ENCODE measurements at regions not wholly inside any gene's neighbourhood (a gene's known extent, or its start where the extent isn't known, plus 50 kb on each side); places are given as distances from the start of the nearest gene placed in this dataset.

DNA sequence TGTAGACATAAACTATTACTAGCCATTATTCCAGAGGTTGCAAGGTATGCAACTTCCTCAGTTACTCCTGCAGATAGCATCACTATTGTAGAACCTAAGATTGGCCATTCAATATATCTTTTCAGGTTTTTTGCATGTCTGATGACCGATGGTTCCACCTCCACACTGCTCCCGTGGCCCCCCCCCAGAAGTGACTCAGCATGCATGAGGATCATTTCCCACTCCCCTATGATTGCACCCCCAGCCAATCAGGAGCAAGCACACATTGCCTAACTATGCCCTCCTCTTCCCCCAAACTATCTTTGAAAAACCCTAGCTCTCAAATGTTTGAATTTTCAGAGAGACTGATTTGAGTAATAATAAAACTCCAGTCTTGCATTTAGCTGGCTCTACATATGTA lies 601.4 kb upstream of the TLE4 start:
- TF ChIP-seq, protein P1, sequence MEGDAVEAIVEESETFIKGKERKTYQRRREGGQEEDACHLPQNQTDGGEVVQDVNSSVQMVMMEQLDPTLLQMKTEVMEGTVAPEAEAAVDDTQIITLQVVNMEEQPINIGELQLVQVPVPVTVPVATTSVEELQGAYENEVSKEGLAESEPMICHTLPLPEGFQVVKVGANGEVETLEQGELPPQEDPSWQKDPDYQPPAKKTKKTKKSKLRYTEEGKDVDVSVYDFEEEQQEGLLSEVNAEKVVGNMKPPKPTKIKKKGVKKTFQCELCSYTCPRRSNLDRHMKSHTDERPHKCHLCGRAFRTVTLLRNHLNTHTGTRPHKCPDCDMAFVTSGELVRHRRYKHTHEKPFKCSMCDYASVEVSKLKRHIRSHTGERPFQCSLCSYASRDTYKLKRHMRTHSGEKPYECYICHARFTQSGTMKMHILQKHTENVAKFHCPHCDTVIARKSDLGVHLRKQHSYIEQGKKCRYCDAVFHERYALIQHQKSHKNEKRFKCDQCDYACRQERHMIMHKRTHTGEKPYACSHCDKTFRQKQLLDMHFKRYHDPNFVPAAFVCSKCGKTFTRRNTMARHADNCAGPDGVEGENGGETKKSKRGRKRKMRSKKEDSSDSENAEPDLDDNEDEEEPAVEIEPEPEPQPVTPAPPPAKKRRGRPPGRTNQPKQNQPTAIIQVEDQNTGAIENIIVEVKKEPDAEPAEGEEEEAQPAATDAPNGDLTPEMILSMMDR (IDR thresholded peaks at IDR 0.05): no peak
- TF ChIP-seq POLR2A (IDR thresholded peaks at IDR 0.05) (no peak), POLR2AphosphoS5 (IDR thresholded peaks at IDR 0.05) (no peak)

Measured in breast epithelium (tissue), 3 donors.